Left ventricle myocardium inferior (tissue), 1 donor: ENCODE measurements at regions not wholly inside any gene's neighbourhood (a gene's known extent, or its start where the extent isn't known, plus 50 kb on each side); places are given as distances from the start of the nearest gene placed in this dataset.

Experiments
- DNase-seq: peaks from one replicate; pipeline ENCODE4 v3.0.0-alpha.2; 2020
- H3K27ac ChIP-seq: fragments of 200-600 bp; replicated peaks from 2 replicates; pipeline ENCODE4 v1.8.0; 2021
- H3K27me3 ChIP-seq: fragments of 200-600 bp; 2 replicates; pipeline ENCODE4 v1.8.0; 2021; ENCODE audit warnings: low read depth
- H3K36me3 ChIP-seq: fragments of 200-600 bp; 2 replicates; pipeline ENCODE4 v1.8.0; 2021
- H3K4me1 ChIP-seq: fragments of 200-600 bp; 2 replicates; pipeline ENCODE4 v1.8.0; 2021
- H3K4me3 ChIP-seq: fragments of 200-600 bp; 2 replicates; pipeline ENCODE4 v1.8.0; 2021; ENCODE audit warnings: mild to moderate bottlenecking, moderate library complexity
- H3K9me3 ChIP-seq: fragments of 200-600 bp; replicated peaks from 2 replicates; pipeline ENCODE4 v1.8.0; 2021
- CTCF ChIP-seq: fragments of 200-600 bp; IDR thresholded peaks from 2 replicates; pipeline ENCODE4 v1.8.0; 2021; ENCODE audit warnings: antibody characterized with exemption, mild to moderate bottlenecking, borderline replicate concordance
- intact Hi-C: fragments of 100-400 bp; cut with micrococcal nuclease; formaldehyde crosslinking; loops from one replicate; pipeline ENCODE4 v1.11.0; 2022
- donor health status: DM: no; HTN: yes; CAD: no; lungs with severe emphysema.

GRCh38 chr4:96708766-96709165 is 868.9 kb downstream of the PDHA2 start:
- DNase-seq: no peak
- no peak overlapping the region for H3K4me3 ChIP-seq
- H3K27me3 ChIP-seq: no peaks in the 10 kb centered on the region
- no peaks in the 10 kb centered on the region for H3K4me1 ChIP-seq
- no peaks in the 10 kb centered on the region for H3K9me3 ChIP-seq
- H3K27ac ChIP-seq: no peak overlapping the region
- TF ChIP-seq CTCF: no peak
- H3K36me3 ChIP-seq: no peaks in the 10 kb centered on the region
- intact Hi-C loops: no loop called here

- Histone ChIP-seq H3K4me3 (no peak overlapping the region), H3K36me3 (no peaks in the 10 kb centered on the region), H3K27me3 (no peaks in the 10 kb centered on the region), H3K27ac (no peak overlapping the region), H3K4me1 (no peaks in the 10 kb centered on the region), H3K9me3 (peaks cover 6% of the 10 kb centered on the region)
- no peak for DNase-seq
- TF ChIP-seq CTCF: no peak
- intact Hi-C loops: no loop called here
These were observed 873.5 kb downstream of the PDHA2 start for GRCh38 chr4:96713271-96713850.

- DNase-seq: no peak
- no peaks in the 10 kb centered on the region for H3K36me3 ChIP-seq
- H3K4me3 ChIP-seq: no peak overlapping the region
- H3K27ac ChIP-seq: no peak overlapping the region
- intact Hi-C loops: no loop called here
- H3K9me3 ChIP-seq: no peaks in the 10 kb centered on the region
- H3K27me3 ChIP-seq: no peaks in the 10 kb centered on the region
- no peak for TF ChIP-seq CTCF
- H3K4me1 ChIP-seq: no peaks in the 10 kb centered on the region
These were observed 889.7 kb downstream of the PDHA2 start for GRCh38 chr4:96729641-96730040.

GRCh38 chr4:96730432-96730831 is 890.5 kb downstream of the PDHA2 start:
- DNase-seq: no peak
- TF ChIP-seq CTCF: no peak
- no peaks in the 10 kb centered on the region for H3K36me3 ChIP-seq
- H3K27me3 ChIP-seq: no peaks in the 10 kb centered on the region
- intact Hi-C loops: no loop called here
- no peak overlapping the region for H3K27ac ChIP-seq
- H3K4me3 ChIP-seq: no peak overlapping the region
- H3K9me3 ChIP-seq: no peaks in the 10 kb centered on the region
- H3K4me1 ChIP-seq: no peaks in the 10 kb centered on the region

- H3K9me3 ChIP-seq: no peaks in the 10 kb centered on the region
- no peak for TF ChIP-seq CTCF
- H3K27me3 ChIP-seq: no peaks in the 10 kb centered on the region
- DNase-seq: no peak
- intact Hi-C loops: no loop called here
- H3K36me3 ChIP-seq: no peaks in the 10 kb centered on the region
- no peaks in the 10 kb centered on the region for H3K4me1 ChIP-seq
- H3K27ac ChIP-seq: no peak overlapping the region
- H3K4me3 ChIP-seq: no peak overlapping the region
These were observed 896.5 kb downstream of the PDHA2 start for GRCh38 chr4:96736352-96736889.

- H3K9me3 ChIP-seq: peaks cover 14% of the 10 kb centered on the region
- intact Hi-C loops: no loop called here
- H3K4me3 ChIP-seq: no peak overlapping the region
- H3K36me3 ChIP-seq: no peaks in the 10 kb centered on the region
- no peaks in the 10 kb centered on the region for H3K27me3 ChIP-seq
- no peak for DNase-seq
- no peak overlapping the region for H3K27ac ChIP-seq
- no peaks in the 10 kb centered on the region for H3K4me1 ChIP-seq
- TF ChIP-seq CTCF: no peak
These were observed 899.2 kb downstream of the PDHA2 start for GRCh38 chr4:96739101-96739500.
